ENCODE measurements at regions not wholly inside any gene's neighbourhood (a gene's known extent, or its start where the extent isn't known, plus 50 kb on each side); places are given as distances from the start of the nearest gene placed in this dataset.

DNA sequence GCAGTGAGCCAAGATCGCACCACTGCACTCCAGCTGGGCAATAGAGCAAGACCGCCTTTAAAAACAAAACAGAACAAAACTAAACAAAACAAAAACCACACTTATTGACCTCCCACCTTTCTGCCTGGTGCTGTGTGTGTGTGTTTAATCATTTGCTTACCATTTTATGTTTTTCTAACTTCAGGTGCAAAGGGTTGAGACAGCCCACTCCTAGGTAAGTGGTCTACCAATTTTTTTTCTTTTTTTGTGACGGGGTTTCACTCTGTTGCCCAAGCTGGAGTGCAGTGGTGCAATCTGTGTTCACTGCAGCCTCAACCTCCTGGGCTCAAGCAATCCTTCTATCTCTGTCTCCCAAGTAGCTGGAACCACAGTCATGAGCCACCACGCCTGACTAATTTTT lies 65.8 kb downstream of the SALL1 start:
- no peak for DNase-seq
- WGBS (ENCODE audit: insufficient coverage) = no CpG with 5 or more reads among the region's 4 CpGs
- no peaks in the 10 kb centered on the region for H3K4me1 ChIP-seq (ENCODE audit: control insufficient read depth, insufficient read depth, low read length)
- no peaks in the 10 kb centered on the region for H3K27me3 ChIP-seq (ENCODE audit: control insufficient read depth, insufficient read depth, low read length)
- no peaks in the 10 kb centered on the region for H3K9me3 ChIP-seq (replicated peaks; ENCODE audit: control insufficient read depth, low read depth, low read length)
- no peak overlapping the region for H3K4me3 ChIP-seq (ENCODE audit: low read length)
- no peaks in the 10 kb centered on the region for H3K36me3 ChIP-seq (ENCODE audit: control insufficient read depth, insufficient read depth, low read length)
- H3K27ac ChIP-seq (ENCODE audit: low read length) = no peak overlapping the region

DNA sequence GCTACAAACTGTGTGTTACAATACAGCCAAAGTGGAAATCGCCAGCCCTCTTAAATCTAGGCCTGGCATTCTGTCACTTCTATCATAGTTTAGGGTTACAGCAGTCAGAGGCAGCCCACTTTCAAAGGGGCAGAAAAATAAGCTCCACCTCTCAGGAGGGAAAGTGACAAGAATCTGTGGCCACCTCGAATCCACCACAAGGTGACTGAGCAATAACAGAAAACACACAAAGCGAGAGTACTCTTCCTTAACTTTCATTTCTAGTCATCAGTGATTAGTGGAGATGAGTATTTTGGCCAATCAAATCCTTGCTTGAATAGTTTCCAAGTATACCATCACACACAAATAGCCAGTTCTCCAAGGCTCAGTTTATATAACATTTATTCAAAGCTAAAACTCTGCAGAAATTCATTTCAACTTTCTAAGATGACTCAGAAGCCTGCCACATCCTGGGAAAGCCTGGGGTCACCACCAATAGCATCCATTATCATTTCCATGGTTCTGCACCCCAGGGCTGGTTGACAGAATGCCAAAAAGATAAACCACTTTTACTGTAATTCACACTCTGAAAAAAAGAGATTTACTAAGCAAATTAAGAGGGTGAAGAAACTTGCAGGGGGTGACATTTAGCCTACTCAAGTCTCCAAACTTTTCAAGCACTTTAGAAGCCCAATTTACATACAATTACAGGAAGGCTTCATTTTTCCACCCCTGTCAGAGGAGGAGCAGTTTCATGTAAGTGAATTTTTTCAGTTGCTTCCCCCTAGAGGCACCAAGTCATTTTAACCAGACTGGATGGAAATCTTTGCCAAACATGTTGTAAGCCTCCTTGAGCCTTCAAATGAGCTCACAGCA lies 66.8 kb downstream of the SALL1 start:
- H3K9me3 ChIP-seq (replicated peaks; ENCODE audit: control insufficient read depth, low read depth, low read length) = no peaks in the 10 kb centered on the region
- WGBS (ENCODE audit: insufficient coverage) = no CpG with 5 or more reads among the region's 3 CpGs
- no peak for DNase-seq

DNA sequence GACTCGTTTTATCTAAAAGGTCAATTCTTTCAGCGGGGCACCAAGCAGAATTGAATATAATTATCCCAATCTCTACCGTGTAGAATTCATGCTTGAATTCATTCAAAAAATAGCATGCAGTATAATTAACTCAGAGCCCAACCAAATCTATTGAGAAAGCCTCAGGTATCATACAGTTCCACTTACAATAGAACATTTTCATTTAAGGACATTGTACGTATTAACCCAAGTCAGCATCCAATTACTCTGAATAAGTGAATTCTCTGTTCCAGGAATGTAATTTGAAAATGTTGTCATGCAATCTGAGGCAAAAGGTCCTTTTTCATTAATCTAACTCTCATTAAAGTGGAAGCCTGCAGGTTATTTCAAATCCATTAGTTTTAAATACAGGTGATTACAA lies 78.5 kb downstream of the SALL1 start:
- no peaks in the 10 kb centered on the region for H3K27me3 ChIP-seq (ENCODE audit: control insufficient read depth, insufficient read depth, low read length)
- H3K4me1 ChIP-seq (ENCODE audit: control insufficient read depth, insufficient read depth, low read length) = no peaks in the 10 kb centered on the region
- H3K4me3 ChIP-seq (ENCODE audit: low read length) = no peak overlapping the region
- H3K27ac ChIP-seq (ENCODE audit: low read length) = no peak overlapping the region
- WGBS (ENCODE audit: insufficient coverage) = 71% methylated on average over 2 of the region's 4 CpGs
- DNase-seq = no peak
- no peaks in the 10 kb centered on the region for H3K36me3 ChIP-seq (ENCODE audit: control insufficient read depth, insufficient read depth, low read length)
- H3K9me3 ChIP-seq (replicated peaks; ENCODE audit: control insufficient read depth, low read depth, low read length) = no peaks in the 10 kb centered on the region

More for the DNA sequence above, 66.8 kb downstream of the SALL1 start:
- Histone ChIP-seq H3K27me3 (ENCODE audit: control insufficient read depth, insufficient read depth, low read length) (no peaks in the 10 kb centered on the region), H3K4me3 (ENCODE audit: low read length) (no peak overlapping the region), H3K4me1 (ENCODE audit: control insufficient read depth, insufficient read depth, low read length) (no peaks in the 10 kb centered on the region), H3K27ac (ENCODE audit: low read length) (no peak overlapping the region), H3K36me3 (ENCODE audit: control insufficient read depth, insufficient read depth, low read length) (no peaks in the 10 kb centered on the region)

DNA sequence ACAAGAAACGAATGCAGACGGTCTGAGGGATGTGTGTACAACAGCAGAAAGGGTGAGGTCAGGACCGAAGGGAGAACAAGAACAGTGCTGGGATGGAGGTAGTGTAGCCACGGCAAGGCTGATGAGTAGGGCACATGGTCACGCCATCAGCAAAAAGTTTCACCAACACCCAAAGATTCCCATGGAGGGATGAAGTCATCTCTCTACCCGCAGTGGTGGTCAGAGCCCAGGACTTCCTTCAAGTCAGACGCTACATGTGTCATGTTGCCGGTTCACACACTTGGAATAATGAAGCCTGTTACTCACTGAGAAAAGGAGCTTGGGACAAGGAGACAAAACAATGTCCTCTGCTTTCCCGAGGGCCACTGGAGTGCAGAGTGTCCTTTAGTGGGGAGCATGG lies 79.7 kb downstream of the SALL1 start:
- Histone ChIP-seq H3K27ac (ENCODE audit: low read length) (no peak overlapping the region), H3K4me1 (ENCODE audit: control insufficient read depth, insufficient read depth, low read length) (no peaks in the 10 kb centered on the region), H3K9me3 (replicated peaks; ENCODE audit: control insufficient read depth, low read depth, low read length) (no peaks in the 10 kb centered on the region), H3K36me3 (ENCODE audit: control insufficient read depth, insufficient read depth, low read length) (no peaks in the 10 kb centered on the region), H3K4me3 (ENCODE audit: low read length) (no peak overlapping the region), H3K27me3 (ENCODE audit: control insufficient read depth, insufficient read depth, low read length) (no peaks in the 10 kb centered on the region)
- 71% methylated on average over 5 of the region's 9 CpGs for WGBS (ENCODE audit: insufficient coverage)
- no peak for DNase-seq

DNA sequence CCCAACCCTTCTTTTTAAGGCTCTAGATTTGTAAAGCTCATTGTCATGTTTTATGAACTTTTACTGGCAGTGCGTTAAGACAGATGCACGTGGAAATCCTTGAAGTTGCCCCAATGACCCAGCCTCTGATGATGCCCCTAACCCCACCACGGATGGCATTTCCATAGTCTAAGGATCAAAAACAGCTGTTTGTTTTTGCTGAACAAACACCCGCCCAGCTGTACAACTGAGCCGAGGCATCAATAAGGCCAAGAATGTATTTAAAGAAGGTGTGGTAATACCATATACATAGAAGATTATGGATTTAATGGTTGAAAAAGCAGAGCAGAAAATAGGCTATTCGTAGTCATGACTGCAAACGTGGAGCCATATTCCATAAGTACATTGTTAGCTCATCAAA lies 83.7 kb downstream of the SALL1 start:
- no peak for DNase-seq
- Histone ChIP-seq H3K27me3 (ENCODE audit: control insufficient read depth, insufficient read depth, low read length) (no peaks in the 10 kb centered on the region), H3K9me3 (replicated peaks; ENCODE audit: control insufficient read depth, low read depth, low read length) (no peaks in the 10 kb centered on the region), H3K4me3 (ENCODE audit: low read length) (no peak overlapping the region), H3K36me3 (ENCODE audit: control insufficient read depth, insufficient read depth, low read length) (no peaks in the 10 kb centered on the region), H3K27ac (ENCODE audit: low read length) (no peak overlapping the region), H3K4me1 (ENCODE audit: control insufficient read depth, insufficient read depth, low read length) (no peaks in the 10 kb centered on the region)
- 33% methylated on average over 3 of the region's 7 CpGs for WGBS (ENCODE audit: insufficient coverage)

DNA sequence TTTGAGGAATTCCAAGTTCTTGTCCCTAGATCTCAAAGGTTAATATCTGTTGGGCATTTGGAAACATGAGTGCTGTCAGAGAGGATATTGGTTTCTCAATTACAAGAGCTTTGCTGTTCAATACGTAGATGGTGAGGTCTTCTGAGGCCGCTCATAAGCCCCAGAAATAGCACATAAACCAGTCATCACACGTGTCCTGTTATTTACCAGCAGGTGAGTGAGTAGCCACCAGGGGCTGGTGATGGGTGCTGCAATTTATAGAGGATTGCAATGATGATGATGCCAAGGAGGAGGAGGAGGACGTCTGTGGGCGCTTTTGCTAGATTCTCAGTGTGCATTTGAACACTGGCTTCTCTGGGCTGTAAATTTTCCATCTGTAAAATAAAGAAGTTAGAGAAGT lies 89.0 kb downstream of the SALL1 start:
- no peaks in the 10 kb centered on the region for H3K4me1 ChIP-seq (ENCODE audit: control insufficient read depth, insufficient read depth, low read length)
- H3K4me3 ChIP-seq (ENCODE audit: low read length) = no peak overlapping the region
- H3K36me3 ChIP-seq (ENCODE audit: control insufficient read depth, insufficient read depth, low read length) = no peaks in the 10 kb centered on the region
- peaks cover 2% of the 10 kb centered on the region for H3K27me3 ChIP-seq (ENCODE audit: control insufficient read depth, insufficient read depth, low read length)
- no peak overlapping the region for H3K27ac ChIP-seq (ENCODE audit: low read length)
- no peaks in the 10 kb centered on the region for H3K9me3 ChIP-seq (replicated peaks; ENCODE audit: control insufficient read depth, low read depth, low read length)
- DNase-seq = no peak
- no CpG with 5 or more reads among the region's 5 CpGs for WGBS (ENCODE audit: insufficient coverage)

DNA sequence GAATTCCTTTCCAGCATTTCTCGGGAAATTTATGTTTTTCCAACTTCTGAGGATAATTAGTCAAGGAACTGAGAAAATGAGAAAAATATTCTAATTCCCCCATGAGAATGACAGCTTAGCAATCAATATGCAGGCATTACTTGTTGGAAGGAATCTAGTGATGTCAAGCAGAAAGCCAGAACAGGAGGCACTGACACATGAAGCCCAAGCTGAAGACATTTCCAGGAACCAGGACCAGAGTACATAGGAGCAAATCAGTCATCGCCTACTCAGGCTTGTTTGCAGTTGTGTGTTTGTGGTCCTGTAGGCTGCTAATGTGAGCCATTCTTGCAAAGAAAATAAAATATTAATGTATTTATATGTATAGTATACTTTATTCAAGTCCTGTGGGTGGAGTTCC lies 89.7 kb downstream of the SALL1 start:
- Histone ChIP-seq H3K4me1 (ENCODE audit: control insufficient read depth, insufficient read depth, low read length) (no peaks in the 10 kb centered on the region), H3K27me3 (ENCODE audit: control insufficient read depth, insufficient read depth, low read length) (peaks cover 2% of the 10 kb centered on the region), H3K4me3 (ENCODE audit: low read length) (no peak overlapping the region), H3K36me3 (ENCODE audit: control insufficient read depth, insufficient read depth, low read length) (no peaks in the 10 kb centered on the region), H3K9me3 (replicated peaks; ENCODE audit: control insufficient read depth, low read depth, low read length) (no peaks in the 10 kb centered on the region), H3K27ac (ENCODE audit: low read length) (no peak overlapping the region)
- 40% methylated on average over 1 of the region's 2 CpGs for WGBS (ENCODE audit: insufficient coverage)
- no peak for DNase-seq

DNA sequence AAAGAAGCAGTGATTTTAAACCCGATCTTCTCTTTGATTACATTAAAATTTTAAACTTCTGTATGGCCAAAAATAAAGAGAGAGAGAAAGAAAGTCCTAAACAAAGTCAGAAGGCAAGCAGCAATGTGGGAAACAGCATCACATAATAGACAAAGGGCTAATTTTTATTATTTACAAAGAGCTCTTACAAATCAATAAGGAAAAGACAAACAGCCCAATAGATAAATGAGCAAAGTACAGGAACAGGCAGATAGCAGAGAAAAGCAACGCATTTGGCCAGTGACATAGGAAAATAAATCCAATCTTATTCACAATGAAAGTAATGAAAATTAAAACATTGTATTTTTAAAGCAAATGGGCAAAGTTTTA lies 93.1 kb downstream of the SALL1 start:
- no peaks in the 10 kb centered on the region for H3K36me3 ChIP-seq (ENCODE audit: control insufficient read depth, insufficient read depth, low read length)
- DNase-seq = no peak
- no CpG with 5 or more reads among the region's 2 CpGs for WGBS (ENCODE audit: insufficient coverage)
- peaks cover 2% of the 10 kb centered on the region for H3K27me3 ChIP-seq (ENCODE audit: control insufficient read depth, insufficient read depth, low read length)
- no peaks in the 10 kb centered on the region for H3K4me1 ChIP-seq (ENCODE audit: control insufficient read depth, insufficient read depth, low read length)
- no peak overlapping the region for H3K4me3 ChIP-seq (ENCODE audit: low read length)
- no peak overlapping the region for H3K27ac ChIP-seq (ENCODE audit: low read length)
- no peaks in the 10 kb centered on the region for H3K9me3 ChIP-seq (replicated peaks; ENCODE audit: control insufficient read depth, low read depth, low read length)

DNA sequence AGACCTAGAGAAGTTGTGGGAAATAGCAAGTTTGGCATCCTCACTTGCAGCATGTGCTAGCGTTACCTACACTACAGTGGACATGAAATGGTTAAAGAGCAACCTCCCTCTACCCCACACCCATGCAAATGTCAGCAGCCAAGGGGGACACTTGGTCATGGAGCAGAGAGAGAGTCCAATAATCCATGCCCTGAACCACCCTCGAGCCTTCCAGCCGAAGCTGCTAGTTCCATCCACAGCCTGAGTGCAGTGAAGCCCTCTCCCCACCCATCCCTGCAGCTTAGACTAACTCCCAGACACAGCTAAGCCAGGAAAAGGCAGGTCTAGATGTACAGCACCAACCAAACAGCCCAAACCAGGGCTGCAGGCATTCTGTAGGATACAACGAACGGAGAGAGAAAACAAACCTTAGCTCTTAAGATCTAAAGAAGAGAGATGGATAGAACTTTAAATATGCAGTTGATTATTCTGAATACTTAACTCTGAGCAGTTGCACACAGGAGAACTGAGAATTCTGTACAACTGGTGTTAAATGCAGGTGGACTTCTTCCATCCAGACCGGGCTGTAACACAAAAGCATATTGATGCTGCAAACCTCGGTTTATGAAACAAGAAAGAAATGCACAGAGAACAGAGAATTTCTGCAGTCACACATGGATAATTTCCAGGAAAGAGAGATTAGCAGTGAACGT lies 93.8 kb downstream of the SALL1 start:
- WGBS (ENCODE audit: insufficient coverage) = 19% methylated on average over 4 of the region's 8 CpGs
- DNase-seq = no peak
- no peaks in the 10 kb centered on the region for H3K36me3 ChIP-seq (ENCODE audit: control insufficient read depth, insufficient read depth, low read length)
- no peaks in the 10 kb centered on the region for H3K9me3 ChIP-seq (replicated peaks; ENCODE audit: control insufficient read depth, low read depth, low read length)
- H3K4me3 ChIP-seq (ENCODE audit: low read length) = no peak overlapping the region
- no peak overlapping the region for H3K27ac ChIP-seq (ENCODE audit: low read length)
- peaks cover 2% of the 10 kb centered on the region for H3K27me3 ChIP-seq (ENCODE audit: control insufficient read depth, insufficient read depth, low read length)
- no peaks in the 10 kb centered on the region for H3K4me1 ChIP-seq (ENCODE audit: control insufficient read depth, insufficient read depth, low read length)

DNA sequence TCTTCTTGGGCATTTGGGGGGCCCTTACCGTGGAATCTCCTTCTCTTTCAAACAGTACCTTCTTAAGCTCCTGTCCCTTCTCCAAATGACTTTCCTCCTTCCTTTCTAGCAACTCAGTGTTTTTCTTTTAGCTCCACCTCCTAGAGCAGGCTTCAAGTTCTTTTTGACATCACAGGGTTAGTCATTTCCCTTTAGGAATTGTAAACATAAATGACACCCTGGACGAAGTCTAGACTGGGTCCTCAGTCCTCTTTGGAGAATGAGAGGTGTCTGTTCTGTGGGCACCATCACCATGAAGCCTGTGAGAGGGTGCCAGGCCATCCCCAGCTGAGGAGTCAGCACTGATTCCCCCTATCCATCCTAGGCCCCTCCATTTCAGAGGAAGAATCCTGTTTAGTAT lies 94.7 kb downstream of the SALL1 start:
- 20% methylated on average over 1 of the region's 2 CpGs for WGBS (ENCODE audit: insufficient coverage)
- no peak for DNase-seq

More for the DNA sequence above, 94.7 kb downstream of the SALL1 start:
- Histone ChIP-seq H3K36me3 (ENCODE audit: control insufficient read depth, insufficient read depth, low read length) (no peaks in the 10 kb centered on the region), H3K4me1 (ENCODE audit: control insufficient read depth, insufficient read depth, low read length) (no peaks in the 10 kb centered on the region), H3K27me3 (ENCODE audit: control insufficient read depth, insufficient read depth, low read length) (peaks cover 2% of the 10 kb centered on the region), H3K9me3 (replicated peaks; ENCODE audit: control insufficient read depth, low read depth, low read length) (no peaks in the 10 kb centered on the region), H3K4me3 (ENCODE audit: low read length) (no peak overlapping the region), H3K27ac (ENCODE audit: low read length) (no peak overlapping the region)
